Upper lobe of left lung (tissue), 4 donors: ENCODE measurements at regions not wholly inside any gene's neighbourhood (a gene's known extent, or its start where the extent isn't known, plus 50 kb on each side); places are given as distances from the start of the nearest gene placed in this dataset.

ENCODE experiments used
- EP300 ChIP-seq, 4 donors: sonication (generic); formaldehyde crosslinking; IDR thresholded peaks; one replicate each; pipeline ENCODE4 v1.5.1; 2017; ENCODE audit warnings: antibody characterized with exemption in 4 of 4, control low read depth in 2 of 4
- TF ChIP-seq, protein P1 (sequence below), 6 experiments: fragments of 450-650 bp in 4 of 6; fragments of 200-600 bp in 2 of 6; sonication (generic) in 2 of 6; IDR thresholded peaks; one replicate each; pipeline ENCODE4 v1.5.1; 2016 to 2019; ENCODE audit warnings: antibody characterized with exemption in 6 of 6

DNA sequence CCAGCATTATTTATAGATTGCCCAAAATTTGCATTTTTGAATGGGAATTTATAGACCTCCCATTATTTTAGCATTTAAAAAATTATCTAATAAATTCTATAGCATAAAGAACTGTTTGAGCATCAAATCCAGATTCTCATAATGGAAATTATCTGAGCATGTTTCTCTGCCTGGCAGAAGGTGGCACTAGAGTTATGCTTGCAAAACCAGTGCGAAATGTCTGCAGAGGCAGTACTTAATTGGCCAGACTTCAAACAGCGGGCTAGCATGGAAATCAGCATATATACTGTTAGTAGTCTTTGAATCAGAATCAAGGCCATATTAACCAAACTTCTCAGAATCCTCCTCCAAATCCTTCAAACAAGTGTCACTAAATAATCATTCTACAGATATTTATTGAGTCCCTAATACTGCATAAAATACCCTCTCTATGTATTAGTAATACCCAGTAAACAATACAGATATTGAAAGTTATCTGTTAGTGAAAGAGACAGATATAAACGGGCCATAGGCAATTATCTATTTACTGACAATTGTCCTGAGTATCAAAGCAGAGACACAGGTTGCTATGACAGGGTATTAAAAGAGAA is 78.7 kb upstream of the DCLK2 start:
- TF ChIP-seq, protein P1, sequence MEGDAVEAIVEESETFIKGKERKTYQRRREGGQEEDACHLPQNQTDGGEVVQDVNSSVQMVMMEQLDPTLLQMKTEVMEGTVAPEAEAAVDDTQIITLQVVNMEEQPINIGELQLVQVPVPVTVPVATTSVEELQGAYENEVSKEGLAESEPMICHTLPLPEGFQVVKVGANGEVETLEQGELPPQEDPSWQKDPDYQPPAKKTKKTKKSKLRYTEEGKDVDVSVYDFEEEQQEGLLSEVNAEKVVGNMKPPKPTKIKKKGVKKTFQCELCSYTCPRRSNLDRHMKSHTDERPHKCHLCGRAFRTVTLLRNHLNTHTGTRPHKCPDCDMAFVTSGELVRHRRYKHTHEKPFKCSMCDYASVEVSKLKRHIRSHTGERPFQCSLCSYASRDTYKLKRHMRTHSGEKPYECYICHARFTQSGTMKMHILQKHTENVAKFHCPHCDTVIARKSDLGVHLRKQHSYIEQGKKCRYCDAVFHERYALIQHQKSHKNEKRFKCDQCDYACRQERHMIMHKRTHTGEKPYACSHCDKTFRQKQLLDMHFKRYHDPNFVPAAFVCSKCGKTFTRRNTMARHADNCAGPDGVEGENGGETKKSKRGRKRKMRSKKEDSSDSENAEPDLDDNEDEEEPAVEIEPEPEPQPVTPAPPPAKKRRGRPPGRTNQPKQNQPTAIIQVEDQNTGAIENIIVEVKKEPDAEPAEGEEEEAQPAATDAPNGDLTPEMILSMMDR (IDR thresholded peaks at IDR 0.05) = peak in 5 of 6 experiments; percentile 31 to 52 (median 47)
- no peak for TF ChIP-seq EP300 (IDR thresholded peaks at IDR 0.05)
